GM12878 (cell line): ENCODE measurements at regions not wholly inside any gene's neighbourhood (a gene's known extent, or its start where the extent isn't known, plus 50 kb on each side); places are given as distances from the start of the nearest gene placed in this dataset.

Source experiments
- ATAC-seq: fragments of 200-7000 bp; cut with Tn5 transposase; 3 replicates; pipeline ENCODE4 v1.9.1; 2020; ENCODE audit warnings: mild to moderate bottlenecking, moderate library complexity
- BruUV-seq: library from RNA; stranded (reverse); fragments of 400-500 nt; replicated peaks from 2 replicates; lab custom pipeline; 2021; lab: Mats Ljungman, UMichigan
- CTCF ChIA-PET: fragments of 300-600 bp; sonication (Branson Sonifier 250); formaldehyde crosslinking; extraction: SDS; loops from one replicate; lab custom pipeline; 2021; ENCODE audit warnings: inconsistent platforms; lab: Yijun Ruan, JAX
- POLR2A ChIA-PET: fragments of 350-600 bp; formaldehyde crosslinking; extraction: SDS; loops from one replicate; lab custom pipeline; 2021; ENCODE audit warnings: inconsistent platforms; lab: Charles Lee
- RAD21 ChIA-PET: fragments of 300-600 bp; sonication (Branson Sonifier 250); formaldehyde crosslinking; loops from one replicate; lab custom pipeline; 2023; ENCODE audit warnings: antibody characterized with exemption; ENCODE audit not compliant: unreplicated experiment; lab: Charles Lee
- SMC1A ChIA-PET: fragments of 300-600 bp; sonication (Branson Sonifier 250); formaldehyde crosslinking; loops from one replicate; lab custom pipeline; 2023; ENCODE audit not compliant: unreplicated experiment, uncharacterized antibody; lab: Charles Lee
- DNase-seq: peaks from one replicate; pipeline ENCODE4 v3.0.0-alpha.2; 2011; ENCODE audit warnings: low read depth, low spot score
- FAIRE-seq: peaks from 3 replicates; lab custom pipeline; 2011; peaks lifted over from hg19 to GRCh38; lab: Jason Lieb, UNC
- H2AFZ ChIP-seq: 2 replicates; pipeline ENCODE4 v1.6.0; 2011; ENCODE audit warnings: low read depth, low read length, control low read depth; ENCODE audit not compliant: control insufficient read depth
- H3K27ac ChIP-seq: 2 replicates; pipeline ENCODE4 v1.5.1; 2011; ENCODE audit warnings: control low read depth; ENCODE audit not compliant: control insufficient read depth, insufficient read depth
- H3K27me3 ChIP-seq, 2 experiments: replicated peaks in 1 of 2; 2 replicates each; pipeline versions ENCODE4 v1.6.0 to v1.6.1; 2011; ENCODE audit warnings: low read length in 1 of 2; ENCODE audit not compliant: control insufficient read depth in 2 of 2, insufficient read depth in 2 of 2
- H3K36me3 ChIP-seq, 2 experiments: 2 replicates each; pipeline ENCODE4 v1.5.1; 2011; ENCODE audit warnings: low read length in 1 of 2; ENCODE audit not compliant: control insufficient read depth in 2 of 2, insufficient read depth in 2 of 2
- H3K4me1 ChIP-seq: 2 replicates; pipeline ENCODE4 v1.6.1; 2011; ENCODE audit warnings: mild to moderate bottlenecking, low read length, moderate library complexity, mixed read lengths; ENCODE audit not compliant: control insufficient read depth, insufficient read depth
- H3K4me2 ChIP-seq: 2 replicates; pipeline ENCODE4 v1.6.0; 2011; ENCODE audit warnings: control low read depth; ENCODE audit not compliant: control insufficient read depth, insufficient read depth
- H3K4me3 ChIP-seq: fragments of 200-600 bp; sonication (generic); 2 replicates; pipeline ENCODE4 v1.5.1; 2016
- H3K79me2 ChIP-seq: 2 replicates; pipeline ENCODE4 v1.6.0; 2011; ENCODE audit warnings: low read length; ENCODE audit not compliant: control insufficient read depth, insufficient read depth
- H3K9ac ChIP-seq: 2 replicates; pipeline ENCODE4 v1.8.0; 2011; ENCODE audit warnings: low read length, control low read depth, mixed read lengths; ENCODE audit not compliant: control insufficient read depth, insufficient read depth
- H3K9me3 ChIP-seq: replicated peaks from 3 replicates; pipeline ENCODE4 v1.5.1; 2011; ENCODE audit warnings: mild to moderate bottlenecking, low read length; ENCODE audit not compliant: control insufficient read depth, insufficient read depth
- H4K20me1 ChIP-seq: 2 replicates; pipeline ENCODE4 v1.6.0; 2011; ENCODE audit not compliant: control insufficient read depth, insufficient read depth
- ASH2L ChIP-seq: fragments of 300-600, 200-600 bp; sonication (generic); IDR thresholded peaks from 2 replicates; pipeline ENCODE4 v1.6.1; 2017; ENCODE audit warnings: low read depth, mild to moderate bottlenecking, borderline replicate concordance
- BCLAF1 ChIP-seq: fragments of 450-650 bp; IDR thresholded peaks from 2 replicates; pipeline ENCODE4 v1.6.1; 2017; ENCODE audit warnings: antibody characterized with exemption, mild to moderate bottlenecking, moderate library complexity
- FOXK2 ChIP-seq: fragments of 450-650 bp; IDR thresholded peaks from 2 replicates; pipeline ENCODE4 v1.6.1; 2017; ENCODE audit warnings: mild to moderate bottlenecking, moderate library complexity
- NBN ChIP-seq: fragments of 450-650 bp; IDR thresholded peaks from 2 replicates; pipeline ENCODE4 v1.6.1; 2016
- REST ChIP-seq: IDR thresholded peaks from 2 replicates; pipeline ENCODE4 v1.6.1; 2012; ENCODE audit warnings: mild to moderate bottlenecking, low read depth, low read length
- SMAD1 ChIP-seq: fragments of 450-650 bp; IDR thresholded peaks from 2 replicates; pipeline ENCODE4 v1.6.1; 2018; ENCODE audit warnings: mild to moderate bottlenecking, low read depth; ENCODE audit not compliant: partially characterized antibody
- SP1 ChIP-seq: IDR thresholded peaks from one replicate; pipeline ENCODE4 v1.6.1; 2011; ENCODE audit warnings: low read depth, low read length
- USF1 ChIP-seq: IDR thresholded peaks from 2 replicates; pipeline ENCODE4 v1.6.1; 2011; ENCODE audit warnings: borderline replicate concordance, low read depth, mild to moderate bottlenecking, moderate library complexity, mixed read lengths, low read length; ENCODE audit not compliant: insufficient read depth; ENCODE audit errors: extremely low read length
- ZBTB33 ChIP-seq: fragments of 450-650 bp; IDR thresholded peaks from 2 replicates; pipeline ENCODE4 v1.6.1; 2017; ENCODE audit warnings: mild to moderate bottlenecking
- ZNF384 ChIP-seq: IDR thresholded peaks from 2 replicates; pipeline ENCODE4 v1.6.1; 2012; ENCODE audit warnings: low read depth, mild to moderate bottlenecking, low read length, improper control_type of control experiment, borderline replicate concordance
- ZNF687 ChIP-seq: fragments of 450-650 bp; IDR thresholded peaks from 2 replicates; pipeline ENCODE4 v1.6.1; 2017; ENCODE audit warnings: mild to moderate bottlenecking, moderate library complexity
- WGBS: methylation state at CpG from one replicate; pipeline ENCODE4 v1.1.6; 2016; ENCODE audit warnings: low lambda C conversion rate; ENCODE audit not compliant: insufficient replicate concordance, insufficient coverage; ENCODE audit errors: missing lambda C conversion rate; 5-methylcytosine and 5-hydroxymethylcytosine counted together
- in situ Hi-C: fragments of 300-500 bp; cut with MboI; formaldehyde crosslinking; loops from 9 replicates; pipeline ENCODE4 v1.14.3; 2018; ENCODE audit warnings: mixed read lengths
- intact Hi-C: fragments of 100-400 bp; cut with micrococcal nuclease; formaldehyde crosslinking; loops from one replicate; pipeline ENCODE4 v1.14.2; 2022; ENCODE audit not compliant: unreplicated experiment

GRCh38 chr3:176931991-176932390 is 265.3 kb downstream of the TBL1XR1 start:
- BruUV-seq: no TSS peak
- no peaks in the 10 kb centered on the region for H3K9me3 ChIP-seq
- intact Hi-C loops (no loop called here), in situ Hi-C loops (no loop called here)
- H4K20me1 ChIP-seq: no peaks in the 10 kb centered on the region
- H2AFZ ChIP-seq: no peak overlapping the region
- no peaks in the 10 kb centered on the region for H3K36me3 ChIP-seq
- no peak for TF ChIP-seq ZNF384
- TF ChIP-seq BCLAF1: no peak
- no peak for TF ChIP-seq NBN
- no peak for TF ChIP-seq SP1
- TF ChIP-seq FOXK2: no peak
- no peak for TF ChIP-seq REST
- no peak for TF ChIP-seq ZNF687
- TF ChIP-seq ZBTB33: no peak
- TF ChIP-seq ASH2L: no peak
- TF ChIP-seq SMAD1: no peak
- no peak for TF ChIP-seq USF1
- DNase-seq: no peak
- no peak for FAIRE-seq
- 0 out of 4 replicates have a peak, but pooled peaks cover 0 to 1% of the 10 kb centered on the region in 2 experiments for H3K27me3 ChIP-seq
- H3K4me2 ChIP-seq: no peak overlapping the region
- SMC1A ChIA-PET: no interaction called here
- RAD21 ChIA-PET: interaction anchor here (0.6 kb wide), 1 partner anchor 421 kb away, joined by 3 read pairs; no protein-coding TSS in a partner anchor
- H3K9ac ChIP-seq: no peak overlapping the region
- POLR2A ChIA-PET: no interaction called here
- 0% methylated on average over 2 of the region's 2 CpGs for WGBS
- CTCF ChIA-PET: interaction anchor here (1.0 kb wide), 1 partner anchor 9 kb away, joined by 3 read pairs; no protein-coding TSS in a partner anchor
- no peak overlapping the region for H3K27ac ChIP-seq
- H3K4me1 ChIP-seq: no peaks in the 10 kb centered on the region
- ATAC-seq: no peak
- no peak overlapping the region for H3K4me3 ChIP-seq
- H3K79me2 ChIP-seq: no peaks in the 10 kb centered on the region
